ENCODE measurements at regions not wholly inside any gene's neighbourhood (a gene's known extent, or its start where the extent isn't known, plus 50 kb on each side); places are given as distances from the start of the nearest gene placed in this dataset.

GRCh38 chr14:105877645-105878044 lies 351.3 kb downstream of the TMEM121 start:
- TF ChIP-seq, protein P1, sequence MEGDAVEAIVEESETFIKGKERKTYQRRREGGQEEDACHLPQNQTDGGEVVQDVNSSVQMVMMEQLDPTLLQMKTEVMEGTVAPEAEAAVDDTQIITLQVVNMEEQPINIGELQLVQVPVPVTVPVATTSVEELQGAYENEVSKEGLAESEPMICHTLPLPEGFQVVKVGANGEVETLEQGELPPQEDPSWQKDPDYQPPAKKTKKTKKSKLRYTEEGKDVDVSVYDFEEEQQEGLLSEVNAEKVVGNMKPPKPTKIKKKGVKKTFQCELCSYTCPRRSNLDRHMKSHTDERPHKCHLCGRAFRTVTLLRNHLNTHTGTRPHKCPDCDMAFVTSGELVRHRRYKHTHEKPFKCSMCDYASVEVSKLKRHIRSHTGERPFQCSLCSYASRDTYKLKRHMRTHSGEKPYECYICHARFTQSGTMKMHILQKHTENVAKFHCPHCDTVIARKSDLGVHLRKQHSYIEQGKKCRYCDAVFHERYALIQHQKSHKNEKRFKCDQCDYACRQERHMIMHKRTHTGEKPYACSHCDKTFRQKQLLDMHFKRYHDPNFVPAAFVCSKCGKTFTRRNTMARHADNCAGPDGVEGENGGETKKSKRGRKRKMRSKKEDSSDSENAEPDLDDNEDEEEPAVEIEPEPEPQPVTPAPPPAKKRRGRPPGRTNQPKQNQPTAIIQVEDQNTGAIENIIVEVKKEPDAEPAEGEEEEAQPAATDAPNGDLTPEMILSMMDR (IDR thresholded peaks at IDR 0.05; ENCODE audit: low read depth, low read length, missing control alignments) = no peak
- Histone ChIP-seq H3K36me3 (replicated peaks) (no peaks in the 10 kb centered on the region), H3K4me3 (ENCODE audit: low read depth, low read length) (no peak overlapping the region), H3K27me3 (replicated peaks) (no peaks in the 10 kb centered on the region), H3K27ac (no peak overlapping the region)
- in situ Hi-C loops (cut with HindIII; ENCODE audit: low pct_ligation_motif_present, low sequenced_read_pairs) = no loop called here
- DNase-seq = no peak

DNA sequence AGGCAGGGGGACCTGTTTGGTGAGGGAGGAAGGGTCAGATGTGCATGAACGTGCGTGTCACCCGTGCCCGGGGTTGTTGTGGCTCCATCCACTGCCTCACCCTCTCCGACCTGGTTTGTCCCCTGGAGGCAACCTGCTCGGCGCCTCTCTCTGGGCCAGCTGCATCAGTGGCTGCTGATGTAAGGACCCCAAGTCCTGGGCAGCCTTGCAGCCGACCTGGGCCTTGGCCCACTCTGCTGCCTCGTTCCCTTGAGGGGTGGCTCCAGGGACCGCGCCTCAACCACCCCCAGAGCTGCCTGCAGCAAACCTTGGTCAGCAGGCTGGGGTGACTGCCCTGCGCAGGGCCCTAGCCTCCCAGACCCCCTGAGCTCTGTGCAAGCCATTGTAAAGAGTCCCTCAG lies 351.7 kb downstream of the TMEM121 start:
- Histone ChIP-seq H3K4me3 (ENCODE audit: low read depth, low read length) (no peak overlapping the region), H3K36me3 (replicated peaks) (no peaks in the 10 kb centered on the region), H3K27ac (no peak overlapping the region), H3K27me3 (replicated peaks) (no peaks in the 10 kb centered on the region)
- TF ChIP-seq, protein P1 (IDR thresholded peaks at IDR 0.05; ENCODE audit: low read depth, low read length, missing control alignments) = no peak
- no peak for DNase-seq
- in situ Hi-C loops (cut with HindIII; ENCODE audit: low pct_ligation_motif_present, low sequenced_read_pairs) = no loop called here

DNA sequence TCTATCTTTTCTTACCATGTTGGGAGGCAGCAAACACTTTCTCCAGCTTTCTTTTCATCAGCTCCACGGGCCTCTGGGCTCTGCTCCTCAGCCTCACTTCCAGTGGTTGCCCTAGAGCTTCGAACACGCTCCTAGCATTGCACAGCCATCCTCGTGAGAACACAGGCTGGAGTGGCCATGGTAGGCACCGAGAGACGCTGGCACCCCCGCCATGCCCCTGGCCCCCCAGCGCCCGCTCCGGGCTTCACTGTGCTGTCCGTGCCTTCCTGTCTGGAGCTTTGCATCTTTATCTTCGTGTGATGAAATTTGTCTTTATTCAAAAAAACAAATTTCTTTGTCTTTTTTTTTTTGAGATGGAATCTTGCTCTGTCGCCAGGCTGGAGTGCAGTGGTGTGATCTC lies 352.2 kb downstream of the TMEM121 start:
- TF ChIP-seq, protein P1 (IDR thresholded peaks at IDR 0.05; ENCODE audit: low read depth, low read length, missing control alignments) = no peak
- no peaks in the 10 kb centered on the region for H3K36me3 ChIP-seq (replicated peaks)
- in situ Hi-C loops (cut with HindIII; ENCODE audit: low pct_ligation_motif_present, low sequenced_read_pairs) = no loop called here
- H3K27ac ChIP-seq = no peak overlapping the region
- no peak overlapping the region for H3K4me3 ChIP-seq (ENCODE audit: low read depth, low read length)
- no peak for DNase-seq
- no peaks in the 10 kb centered on the region for H3K27me3 ChIP-seq (replicated peaks)

- Histone ChIP-seq H3K27me3 (replicated peaks) (no peaks in the 10 kb centered on the region), H3K36me3 (replicated peaks) (no peaks in the 10 kb centered on the region), H3K27ac (no peak overlapping the region), H3K4me3 (ENCODE audit: low read depth, low read length) (no peak overlapping the region)
- in situ Hi-C loops (cut with HindIII; ENCODE audit: low pct_ligation_motif_present, low sequenced_read_pairs) = no loop called here
- TF ChIP-seq, protein P1 (IDR thresholded peaks at IDR 0.05; ENCODE audit: low read depth, low read length, missing control alignments) = no peak
- DNase-seq = no peak
Observed at GRCh38 chr14:105879503-105879866, 353.1 kb downstream of the TMEM121 start.

DNA sequence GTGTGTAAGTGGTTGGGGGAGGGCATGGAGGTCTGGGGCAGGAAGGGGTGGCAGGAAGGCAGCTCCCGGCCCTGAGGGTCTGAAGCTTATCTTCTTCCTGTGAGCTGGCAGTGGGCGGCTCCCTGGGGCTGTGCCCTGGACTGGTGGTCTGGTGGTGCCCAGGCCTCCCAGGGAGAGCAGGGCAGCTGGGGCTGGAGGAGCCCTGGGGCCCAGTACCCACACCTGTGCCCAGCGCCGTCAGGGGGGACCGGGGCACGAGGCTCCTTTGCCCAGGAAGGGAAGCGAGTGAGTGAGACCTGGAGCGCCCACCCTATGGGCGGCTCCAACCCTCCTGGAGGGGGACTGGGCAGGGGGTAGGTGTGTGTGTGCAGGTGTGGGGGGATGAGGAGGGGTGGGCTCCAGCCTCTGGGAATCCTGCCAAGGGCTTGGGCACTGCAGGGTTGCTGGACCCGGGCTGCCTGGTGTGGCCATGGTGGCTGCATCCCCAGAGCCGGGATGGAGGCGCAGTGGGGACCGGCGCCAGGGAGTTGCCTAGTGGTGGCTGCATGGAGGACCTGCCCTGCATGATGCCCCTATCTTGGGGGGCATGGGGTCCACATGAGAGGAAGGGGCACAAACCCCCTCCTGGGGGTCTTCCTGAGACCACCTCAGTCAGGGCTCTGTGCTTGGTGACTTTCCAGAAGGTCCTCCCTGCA lies 353.6 kb downstream of the TMEM121 start:
- H3K4me3 ChIP-seq (ENCODE audit: low read depth, low read length) = no peak overlapping the region
- H3K27me3 ChIP-seq (replicated peaks) = no peaks in the 10 kb centered on the region
- no peak for DNase-seq
- no peaks in the 10 kb centered on the region for H3K36me3 ChIP-seq (replicated peaks)
- in situ Hi-C loops (cut with HindIII; ENCODE audit: low pct_ligation_motif_present, low sequenced_read_pairs) = no loop called here
- no peak overlapping the region for H3K27ac ChIP-seq
- TF ChIP-seq, protein P1 (IDR thresholded peaks at IDR 0.05; ENCODE audit: low read depth, low read length, missing control alignments) = no peak

DNA sequence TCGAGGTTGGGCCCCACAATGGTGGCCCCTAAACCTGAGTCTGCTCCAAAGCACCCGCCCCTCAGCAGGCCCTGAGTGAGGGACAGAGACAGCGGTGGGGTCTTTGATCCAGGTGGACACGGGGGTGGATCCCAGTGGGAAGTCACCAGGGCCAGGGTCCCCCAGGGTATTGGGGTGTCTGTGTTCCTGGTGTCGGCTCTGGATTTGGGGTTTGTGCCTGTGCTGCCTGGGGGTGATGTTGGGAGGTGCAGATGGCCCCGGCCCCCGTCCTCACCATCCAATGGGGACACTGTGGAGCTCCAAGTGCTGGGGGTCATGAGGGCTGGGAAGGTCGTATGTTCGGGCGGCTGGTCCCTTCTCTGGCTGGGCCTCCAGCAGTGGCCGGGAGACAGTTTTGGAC lies 354.2 kb downstream of the TMEM121 start:
- no peak for DNase-seq
- Histone ChIP-seq H3K4me3 (ENCODE audit: low read depth, low read length) (no peak overlapping the region), H3K27ac (no peak overlapping the region), H3K36me3 (replicated peaks) (no peaks in the 10 kb centered on the region), H3K27me3 (replicated peaks) (no peaks in the 10 kb centered on the region)
- in situ Hi-C loops (cut with HindIII; ENCODE audit: low pct_ligation_motif_present, low sequenced_read_pairs) = no loop called here
- TF ChIP-seq, protein P1 (IDR thresholded peaks at IDR 0.05; ENCODE audit: low read depth, low read length, missing control alignments) = no peak

Data from brain microvascular endothelial cell (primary cell).